Thyroid gland (tissue), 4 donors: ENCODE measurements at regions not wholly inside any gene's neighbourhood (a gene's known extent, or its start where the extent isn't known, plus 50 kb on each side); places are given as distances from the start of the nearest gene placed in this dataset.

Experiments used
- DNase-seq, 2 donors: peaks; one replicate each; pipeline ENCODE4 v3.0.0-alpha.2; 2019
- H3K27ac ChIP-seq, 3 donors: fragments of 200-600 bp; sonication (generic); 1 replicate in 2 of 3; 2 replicates in 1 of 3; pipeline ENCODE4 v1.5.1; 2016 to 2019; ENCODE audit warnings: mild to moderate bottlenecking in 1 of 3, moderate library complexity in 1 of 3
- H3K27me3 ChIP-seq: fragments of 200-600 bp; sonication (generic); one replicate; pipeline ENCODE4 v1.5.1; 2019
- H3K36me3 ChIP-seq, 2 donors: fragments of 200-600 bp; sonication (generic); one replicate each; pipeline ENCODE4 v1.5.1; 2016 to 2019
- H3K4me1 ChIP-seq, 2 donors: fragments of 200-600 bp; sonication (generic); one replicate each; pipeline ENCODE4 v1.5.1; 2017 to 2019
- H3K4me3 ChIP-seq, 3 donors: fragments of 200-600 bp; sonication (generic); replicated peaks in 1 of 3; 1 replicate in 2 of 3; 2 replicates in 1 of 3; pipeline ENCODE4 v1.5.1; 2016; ENCODE audit warnings: mild to moderate bottlenecking in 1 of 3
- H3K9me3 ChIP-seq: fragments of 200-600 bp; sonication (generic); one replicate; pipeline ENCODE4 v1.5.1; 2017
- POLR2A ChIP-seq, 2 donors: fragments of 450-650 bp; IDR thresholded peaks; one replicate each; pipeline ENCODE4 v1.6.1; 2017; ENCODE audit warnings: antibody characterized with exemption in 2 of 2, mild to moderate bottlenecking in 2 of 2, moderate library complexity in 1 of 2
- WGBS, 2 donors: methylation state at CpG; one replicate each; pipeline ENCODE4 v1.1.5; 2017; 5-methylcytosine and 5-hydroxymethylcytosine counted together
- intact Hi-C: fragments of 100-400 bp; cut with DNase I; formaldehyde crosslinking; loops from one replicate; pipeline ENCODE4 v1.15.1; 2023
- TF ChIP-seq, protein P1 (sequence below), 6 experiments: fragments of 200-600 bp in 3 of 6; fragments of 450-650 bp in 3 of 6; sonication (generic) in 3 of 6; IDR thresholded peaks; one replicate each; pipeline ENCODE4 v1.5.1; 2016 to 2019; ENCODE audit warnings: antibody characterized with exemption in 6 of 6, mild to moderate bottlenecking in 2 of 6, inconsistent platforms in 1 of 6, moderate library complexity in 1 of 6

DNA sequence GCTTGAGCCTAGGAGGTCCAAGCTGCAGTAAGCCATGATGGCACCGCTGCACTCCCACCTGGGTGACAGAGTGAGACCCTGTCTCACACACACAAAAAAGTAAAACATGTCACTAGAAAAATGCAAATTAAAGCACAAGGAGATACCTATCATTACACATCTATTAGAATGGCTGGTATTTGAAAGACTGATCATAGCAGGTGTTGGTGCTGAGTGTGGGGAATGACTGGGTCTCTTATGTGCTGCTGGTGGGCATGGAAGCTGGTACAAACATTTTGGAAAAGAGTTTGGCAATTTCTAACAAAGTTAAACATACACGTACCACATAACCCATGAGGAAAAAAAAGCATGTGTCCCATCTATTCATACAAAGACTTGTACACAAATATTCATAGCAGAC, 142.1 kb upstream of the ZBTB40 start:
- Histone ChIP-seq H3K36me3 (no peaks in the 10 kb centered on the region), H3K27me3 (no peaks in the 10 kb centered on the region), H3K4me3 (no peak overlapping the region), H3K27ac (no peak overlapping the region), H3K9me3 (no peaks in the 10 kb centered on the region), H3K4me1 (no peaks in the 10 kb centered on the region)
- TF ChIP-seq POLR2A (IDR thresholded peaks at IDR 0.05), result no peak
- WGBS, 2 donors, result 90 to 95% methylated on average over 2 of the region's 2 CpGs
- intact Hi-C loops, result no loop called here
- DNase-seq, result no peak

- intact Hi-C loops, result no loop called here
- no peaks in the 10 kb centered on the region for H3K9me3 ChIP-seq
- no peaks in the 10 kb centered on the region for H3K36me3 ChIP-seq
- H3K4me3 ChIP-seq, result no peak overlapping the region
- TF ChIP-seq, protein P1, sequence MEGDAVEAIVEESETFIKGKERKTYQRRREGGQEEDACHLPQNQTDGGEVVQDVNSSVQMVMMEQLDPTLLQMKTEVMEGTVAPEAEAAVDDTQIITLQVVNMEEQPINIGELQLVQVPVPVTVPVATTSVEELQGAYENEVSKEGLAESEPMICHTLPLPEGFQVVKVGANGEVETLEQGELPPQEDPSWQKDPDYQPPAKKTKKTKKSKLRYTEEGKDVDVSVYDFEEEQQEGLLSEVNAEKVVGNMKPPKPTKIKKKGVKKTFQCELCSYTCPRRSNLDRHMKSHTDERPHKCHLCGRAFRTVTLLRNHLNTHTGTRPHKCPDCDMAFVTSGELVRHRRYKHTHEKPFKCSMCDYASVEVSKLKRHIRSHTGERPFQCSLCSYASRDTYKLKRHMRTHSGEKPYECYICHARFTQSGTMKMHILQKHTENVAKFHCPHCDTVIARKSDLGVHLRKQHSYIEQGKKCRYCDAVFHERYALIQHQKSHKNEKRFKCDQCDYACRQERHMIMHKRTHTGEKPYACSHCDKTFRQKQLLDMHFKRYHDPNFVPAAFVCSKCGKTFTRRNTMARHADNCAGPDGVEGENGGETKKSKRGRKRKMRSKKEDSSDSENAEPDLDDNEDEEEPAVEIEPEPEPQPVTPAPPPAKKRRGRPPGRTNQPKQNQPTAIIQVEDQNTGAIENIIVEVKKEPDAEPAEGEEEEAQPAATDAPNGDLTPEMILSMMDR (IDR thresholded peaks at IDR 0.05), result no peak
- TF ChIP-seq POLR2A (IDR thresholded peaks at IDR 0.05), result no peak
- H3K27ac ChIP-seq, result no peak overlapping the region
- H3K4me1 ChIP-seq, result no peaks in the 10 kb centered on the region
- H3K27me3 ChIP-seq, result no peaks in the 10 kb centered on the region
- WGBS, 2 donors, result 94% methylated on average over 6 of the region's 6 CpGs
- no peak for DNase-seq
Observed at GRCh38 chr1:22311461-22311860, 140.2 kb upstream of the ZBTB40 start.

DNA sequence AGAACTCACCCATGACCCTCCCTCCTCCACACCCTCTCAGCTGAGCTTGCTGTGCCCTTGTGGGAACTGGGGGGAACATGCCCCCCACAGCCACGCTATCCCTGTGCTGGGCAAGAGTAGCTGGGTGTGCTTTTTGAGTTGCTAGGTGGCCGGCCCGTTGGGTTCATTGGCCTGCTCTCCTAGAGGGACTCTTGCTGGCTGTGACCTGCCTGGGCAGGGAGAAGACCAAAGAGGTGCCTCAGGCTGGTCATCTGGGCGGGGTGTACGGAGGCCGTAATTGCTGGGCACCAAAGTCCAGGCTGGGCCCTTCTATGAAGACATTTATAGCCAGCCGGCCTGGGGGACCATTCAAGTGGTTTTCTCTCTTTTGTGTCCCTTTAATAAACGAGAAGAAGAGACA, 138.3 kb upstream of the ZBTB40 start:
- TF ChIP-seq POLR2A (IDR thresholded peaks at IDR 0.05), result no peak
- TF ChIP-seq, protein P1 (IDR thresholded peaks at IDR 0.05), result no peak
- Histone ChIP-seq H3K4me1 (no peaks in the 10 kb centered on the region), H3K4me3 (no peak overlapping the region), H3K9me3 (no peaks in the 10 kb centered on the region), H3K36me3 (no peaks in the 10 kb centered on the region), H3K27ac (no peak overlapping the region), H3K27me3 (no peaks in the 10 kb centered on the region)
- no peak for DNase-seq
- intact Hi-C loops, result no loop called here
- 81 to 90% methylated on average over 5 to 7 of the region's 8 CpGs for WGBS, 2 donors

DNA sequence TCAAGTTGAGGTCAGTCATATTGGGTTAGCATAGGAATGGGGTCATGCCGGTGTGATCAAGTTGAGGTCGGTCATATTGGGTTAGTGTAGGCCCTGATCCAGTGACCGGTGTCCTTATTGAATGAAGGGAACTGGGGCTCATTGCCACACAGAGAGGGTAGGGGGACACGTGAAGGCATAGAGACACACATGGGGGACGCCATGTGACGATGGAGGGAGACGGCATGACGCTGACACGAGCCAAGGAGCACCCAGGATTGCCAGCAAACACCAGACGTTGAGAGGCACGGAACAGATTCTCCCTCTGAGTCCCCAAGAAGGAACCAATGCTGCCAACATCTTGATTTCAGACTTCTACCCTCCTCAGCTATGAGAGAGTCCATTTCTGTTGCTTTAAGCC, 136.9 kb upstream of the ZBTB40 start:
- WGBS, 2 donors, result 93% methylated on average over 11 of the region's 11 CpGs
- intact Hi-C loops, result no loop called here
- Histone ChIP-seq H3K9me3 (no peaks in the 10 kb centered on the region), H3K4me1 (no peaks in the 10 kb centered on the region), H3K27me3 (no peaks in the 10 kb centered on the region), H3K4me3 (no peak overlapping the region), H3K27ac (no peak overlapping the region), H3K36me3 (no peaks in the 10 kb centered on the region)
- no peak for TF ChIP-seq POLR2A (IDR thresholded peaks at IDR 0.05)
- TF ChIP-seq, protein P1 (IDR thresholded peaks at IDR 0.05), result no peak
- DNase-seq, result no peak

DNA sequence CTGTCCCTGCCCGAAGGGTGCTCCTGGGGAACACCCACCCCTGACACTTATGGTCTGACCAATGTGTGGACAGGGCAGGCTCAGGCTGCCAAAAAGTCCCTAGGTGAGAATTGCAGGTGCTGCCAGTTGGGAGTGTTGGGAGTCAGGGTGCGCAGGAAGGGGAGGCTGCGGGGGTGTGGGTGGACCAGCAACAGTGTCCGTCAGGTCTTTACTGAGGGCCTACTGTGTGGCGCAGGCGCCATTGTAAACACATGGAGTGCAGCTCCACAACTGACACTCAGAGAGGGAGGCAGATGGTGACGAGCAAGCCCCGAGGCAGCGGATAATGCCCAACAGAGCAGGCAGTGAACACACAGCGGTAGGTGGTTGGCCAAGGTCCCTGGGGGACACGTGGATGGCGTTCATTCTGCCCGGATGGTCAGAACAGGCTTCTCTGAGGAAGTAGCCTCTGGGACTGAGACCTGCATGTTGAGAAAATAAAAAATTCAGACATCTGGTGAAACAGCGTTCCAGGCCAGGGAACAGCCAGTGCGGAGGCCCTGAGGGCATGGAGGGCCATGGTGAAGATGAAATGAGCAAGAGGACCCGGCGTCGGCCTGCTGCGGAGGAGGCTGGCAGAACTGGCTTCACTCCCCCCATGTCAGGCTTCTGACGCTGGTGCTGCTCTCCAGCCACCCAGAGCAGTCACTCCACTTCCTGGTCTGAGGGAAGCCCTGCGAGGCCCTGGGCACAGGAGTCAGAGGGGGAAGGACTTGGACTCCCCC, 136.2 kb upstream of the ZBTB40 start:
- Histone ChIP-seq H3K27ac (no peak overlapping the region), H3K4me1 (no peaks in the 10 kb centered on the region), H3K9me3 (no peaks in the 10 kb centered on the region), H3K36me3 (no peaks in the 10 kb centered on the region), H3K27me3 (no peaks in the 10 kb centered on the region), H3K4me3 (no peak overlapping the region)
- intact Hi-C loops, result no loop called here
- no peak for DNase-seq
- TF ChIP-seq, protein P1 (IDR thresholded peaks at IDR 0.05), result no peak
- no peak for TF ChIP-seq POLR2A (IDR thresholded peaks at IDR 0.05)
- 82 to 83% methylated on average over 20 to 21 of the region's 21 CpGs for WGBS, 2 donors
